Left lung (tissue), 4 donors: ENCODE measurements at regions not wholly inside any gene's neighbourhood (a gene's known extent, or its start where the extent isn't known, plus 50 kb on each side); places are given as distances from the start of the nearest gene placed in this dataset.

Experiments
- ATAC-seq: fragments of 200-7000 bp; cut with Tn5 transposase; one replicate; pipeline ENCODE4 v1.9.1; 2020; ENCODE audit warnings: moderate library complexity
- DNase-seq, 4 donors: peaks; one replicate each; pipeline ENCODE4 v3.0.0-alpha.2; 2013 to 2020
- H3K27ac ChIP-seq, 2 donors: fragments of 200-600 bp; sonication (generic) in 1 of 2; one replicate each; pipeline versions ENCODE4 v1.5.0 to v1.8.0; 2020 to 2021
- H3K27me3 ChIP-seq, 2 donors: fragments of 200-600 bp; sonication (generic) in 1 of 2; one replicate each; pipeline versions ENCODE4 v1.5.0 to v1.8.0; 2020 to 2021
- H3K36me3 ChIP-seq, 2 donors: fragments of 200-600 bp; sonication (generic) in 1 of 2; one replicate each; pipeline versions ENCODE4 v1.5.0 to v1.8.0; 2020 to 2021
- H3K4me1 ChIP-seq, 2 donors: fragments of 200-600 bp; one replicate each; pipeline ENCODE4 v1.8.0; 2021
- H3K4me3 ChIP-seq, 2 donors: fragments of 200-600 bp; sonication (generic) in 1 of 2; one replicate each; pipeline versions ENCODE4 v1.5.0 to v1.8.0; 2020 to 2021; ENCODE audit warnings: mild to moderate bottlenecking in 1 of 2
- H3K9me3 ChIP-seq, 2 donors: fragments of 200-600 bp; sonication (generic) in 1 of 2; one replicate each; pipeline versions ENCODE4 v1.5.0 to v1.8.0; 2020 to 2021
- CTCF ChIP-seq, 2 donors: fragments of 200-600 bp; sonication (generic) in 1 of 2; IDR thresholded peaks; one replicate each; pipeline versions ENCODE4 v1.5.0 to v1.8.0; 2021; ENCODE audit warnings: antibody characterized with exemption in 2 of 2
- intact Hi-C, 2 donors: fragments of 100-400 bp; cut with DNase I; formaldehyde crosslinking; loops; one replicate each; pipeline versions ENCODE4 v1.11.2 to v1.14.2; 2022
- donor health status: DM: no; HTN: yes; CAD: no.
- donor health status: DM: no; HTN: no; CAD: no.

GRCh38 chr14:97874394-97874793, 1077.2 kb downstream of the VRK1 start:
- intact Hi-C loops, result no loop called here
- H3K9me3 ChIP-seq, result no peaks in the 10 kb centered on the region
- H3K4me3 ChIP-seq, result no peak overlapping the region
- H3K27me3 ChIP-seq, result no peaks in the 10 kb centered on the region
- no peak for TF ChIP-seq CTCF (IDR thresholded peaks at IDR 0.05)
- H3K27ac ChIP-seq, result no peak overlapping the region
- H3K4me1 ChIP-seq, result no peaks in the 10 kb centered on the region
- no peak for DNase-seq
- H3K36me3 ChIP-seq, result no peaks in the 10 kb centered on the region
- ATAC-seq, result no peak

- intact Hi-C loops, result no loop called here
- H3K4me3 ChIP-seq, result no peak overlapping the region
- H3K36me3 ChIP-seq, result no peaks in the 10 kb centered on the region
- no peak overlapping the region for H3K27ac ChIP-seq
- no peaks in the 10 kb centered on the region for H3K9me3 ChIP-seq
- ATAC-seq, result no peak
- peak in 1 of 4 donors; percentile 1 for DNase-seq
- no peak for TF ChIP-seq CTCF (IDR thresholded peaks at IDR 0.05)
- no peaks in the 10 kb centered on the region for H3K4me1 ChIP-seq
- H3K27me3 ChIP-seq, result no peaks in the 10 kb centered on the region
Observed at GRCh38 chr14:97878206-97878605, 1081.0 kb downstream of the VRK1 start.

- Histone ChIP-seq H3K4me3 (no peak overlapping the region), H3K4me1 (no peaks in the 10 kb centered on the region), H3K9me3 (no peaks in the 10 kb centered on the region), H3K27me3 (no peaks in the 10 kb centered on the region), H3K36me3 (no peaks in the 10 kb centered on the region), H3K27ac (no peak overlapping the region)
- ATAC-seq, result peak; percentile 36
- TF ChIP-seq CTCF (IDR thresholded peaks at IDR 0.05), result no peak
- peak in 2 of 4 donors; percentile 75 to 83 for DNase-seq
- intact Hi-C loops, result no loop called here
Observed at GRCh38 chr14:97878727-97879126, 1081.5 kb downstream of the VRK1 start.

GRCh38 chr14:97887690-97888089, 1090.5 kb downstream of the VRK1 start:
- Histone ChIP-seq H3K36me3 (no peaks in the 10 kb centered on the region), H3K4me1 (no peaks in the 10 kb centered on the region), H3K9me3 (no peaks in the 10 kb centered on the region), H3K27me3 (no peaks in the 10 kb centered on the region), H3K27ac (no peak overlapping the region), H3K4me3 (no peak overlapping the region)
- TF ChIP-seq CTCF (IDR thresholded peaks at IDR 0.05), result no peak
- no peak for DNase-seq
- ATAC-seq, result no peak
- intact Hi-C loops, result no loop called here

GRCh38 chr14:97888331-97888730, 1091.1 kb downstream of the VRK1 start:
- TF ChIP-seq CTCF (IDR thresholded peaks at IDR 0.05), result no peak

More at GRCh38 chr14:97888331-97888730, 1091.1 kb downstream of the VRK1 start:
- H3K27ac ChIP-seq, result no peak overlapping the region
- H3K4me1 ChIP-seq, result no peaks in the 10 kb centered on the region
- ATAC-seq, result no peak
- no peaks in the 10 kb centered on the region for H3K36me3 ChIP-seq
- no peak for DNase-seq
- H3K9me3 ChIP-seq, result no peaks in the 10 kb centered on the region
- H3K4me3 ChIP-seq, result no peak overlapping the region
- intact Hi-C loops, result no loop called here
- no peaks in the 10 kb centered on the region for H3K27me3 ChIP-seq
